SK-N-MC (cell line): ENCODE measurements at regions not wholly inside any gene's neighbourhood (a gene's known extent, or its start where the extent isn't known, plus 50 kb on each side); places are given as distances from the start of the nearest gene placed in this dataset.
"Not testable (repeated sequence)": the region's sequence is repeated elsewhere in the genome, so short reads cannot be mapped to it uniquely, and the experiment has no call there.

Experiments used
- EZH2 ChIP-seq: fragments of 200-600 bp; sonication (generic); IDR thresholded peaks from one replicate; pipeline ENCODE4 v1.6.1; 2017; ENCODE audit warnings: antibody characterized with exemption
- POLR2AphosphoS5 ChIP-seq: IDR thresholded peaks from 2 replicates; pipeline ENCODE4 v1.6.1; 2012; ENCODE audit warnings: mild to moderate bottlenecking, low read depth, low read length, borderline replicate concordance

- TF ChIP-seq POLR2AphosphoS5, EZH2: not testable (repeated sequence)
Observed at GRCh38 chr4:60423573-60424184, 776.4 kb upstream of the ADGRL3 start.
